HG03060 (cell line): ENCODE measurements at regions not wholly inside any gene's neighbourhood (a gene's known extent, or its start where the extent isn't known, plus 50 kb on each side); places are given as distances from the start of the nearest gene placed in this dataset.
"Not testable (repeated sequence)": the region's sequence is repeated elsewhere in the genome, so short reads cannot be mapped to it uniquely, and the experiment has no call there.

Experiments used
- ATAC-seq: cut with Tn5 transposase; IDR thresholded peaks from one replicate; pipeline ENCODE4 v1.9.1; 2021; ENCODE audit warnings: low read depth, moderate number of reproducible peaks; ENCODE audit not compliant: unreplicated experiment

DNA sequence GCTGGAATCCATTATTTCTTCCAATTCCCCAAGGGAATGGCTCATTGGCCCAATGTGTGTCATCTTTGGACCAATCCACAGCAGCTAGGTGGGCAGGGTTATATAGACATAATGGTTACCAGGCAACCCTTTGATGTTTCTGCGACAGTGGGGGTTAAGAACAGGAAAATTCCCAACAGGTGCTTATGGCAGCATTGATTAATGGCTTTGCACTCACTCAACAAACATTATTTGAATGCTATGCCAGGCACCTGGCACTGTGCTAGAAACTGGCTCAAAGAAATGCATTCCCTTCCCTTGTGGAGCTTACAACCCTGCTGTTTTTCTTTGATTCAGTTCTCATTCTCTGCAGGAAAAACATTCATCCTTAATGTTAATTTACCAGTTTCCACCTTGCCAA, 1221.0 kb downstream of the AACS start:
- no peak for ATAC-seq

GRCh38 chr12:126290456-126290855, 1225.2 kb downstream of the AACS start:
- ATAC-seq: no peak

DNA sequence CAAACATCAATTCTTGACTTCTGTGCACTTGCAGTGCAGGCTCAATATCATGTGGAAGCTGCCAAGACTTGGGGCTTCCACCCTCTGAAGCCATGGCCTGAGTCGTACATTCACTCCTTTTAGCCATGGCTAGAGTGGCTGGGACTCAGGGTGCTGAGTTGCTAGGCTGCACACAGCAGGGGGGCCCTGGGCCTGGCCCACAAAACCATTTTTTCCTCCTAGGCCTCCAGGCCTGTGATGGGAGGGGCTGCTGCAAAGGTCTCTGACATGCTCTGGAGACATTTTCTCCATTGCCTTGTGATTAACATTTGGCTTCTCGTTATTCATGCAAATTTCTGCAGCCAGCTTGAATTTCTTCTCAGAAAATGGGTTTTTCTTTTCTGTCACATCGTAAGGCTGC, 1226.8 kb downstream of the AACS start:
- not testable (repeated sequence) for ATAC-seq

GRCh38 chr12:126295652-126296051, 1230.4 kb downstream of the AACS start:
- ATAC-seq: no peak

- no peak for ATAC-seq
These were observed 1244.0 kb downstream of the AACS start for GRCh38 chr12:126309278-126309677.

DNA sequence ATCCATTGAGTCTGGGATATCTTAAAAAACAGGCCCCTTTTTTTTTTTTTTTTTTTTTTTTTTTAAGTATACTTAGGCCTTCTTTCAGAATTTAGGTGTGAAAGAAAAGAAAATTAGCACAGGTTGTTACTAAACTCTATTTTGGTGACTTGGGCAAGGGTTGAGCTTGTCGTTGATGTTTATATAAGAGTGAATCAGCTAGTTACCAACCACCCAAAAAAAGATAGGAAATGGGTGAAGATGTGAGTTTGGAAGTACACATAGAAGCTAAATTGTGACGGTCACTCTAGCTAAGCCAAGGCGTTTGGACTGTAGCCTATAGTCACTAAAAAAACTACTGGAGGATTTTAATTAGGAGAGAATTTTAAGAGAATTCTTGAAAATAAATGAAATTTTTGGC, 1247.2 kb downstream of the AACS start:
- no peak for ATAC-seq

- ATAC-seq: no peak
These were observed 1251.2 kb downstream of the AACS start for GRCh38 chr12:126316411-126316810.

- ATAC-seq: no peak
These were observed 1272.6 kb downstream of the AACS start for GRCh38 chr12:126337556-126338441.

GRCh38 chr12:126342866-126343265, 1277.6 kb downstream of the AACS start:
- no peak for ATAC-seq

DNA sequence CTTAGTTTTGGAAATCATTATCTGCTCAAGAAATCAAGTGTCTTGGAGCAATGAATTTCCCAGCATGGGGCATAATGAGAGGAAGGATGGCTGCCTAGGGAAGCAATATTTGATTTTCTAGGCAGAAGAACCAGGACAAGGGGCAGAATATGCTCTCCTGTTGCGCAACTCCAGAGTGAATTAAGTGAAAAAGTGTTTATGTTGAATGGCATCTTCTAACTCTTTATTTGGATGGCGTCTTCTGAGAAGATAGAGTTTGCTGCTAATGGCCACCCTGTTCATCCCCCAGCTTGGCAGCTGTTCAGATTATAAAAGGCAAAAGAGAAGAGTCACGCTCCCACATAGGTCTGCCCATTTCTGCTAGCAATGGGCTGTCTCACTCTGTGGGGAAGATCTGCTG, 1278.1 kb downstream of the AACS start:
- no peak for ATAC-seq

GRCh38 chr12:126346087-126346486, 1280.9 kb downstream of the AACS start:
- ATAC-seq: no peak

GRCh38 chr12:126347421-126347820, 1282.2 kb downstream of the AACS start:
- ATAC-seq: no peak

DNA sequence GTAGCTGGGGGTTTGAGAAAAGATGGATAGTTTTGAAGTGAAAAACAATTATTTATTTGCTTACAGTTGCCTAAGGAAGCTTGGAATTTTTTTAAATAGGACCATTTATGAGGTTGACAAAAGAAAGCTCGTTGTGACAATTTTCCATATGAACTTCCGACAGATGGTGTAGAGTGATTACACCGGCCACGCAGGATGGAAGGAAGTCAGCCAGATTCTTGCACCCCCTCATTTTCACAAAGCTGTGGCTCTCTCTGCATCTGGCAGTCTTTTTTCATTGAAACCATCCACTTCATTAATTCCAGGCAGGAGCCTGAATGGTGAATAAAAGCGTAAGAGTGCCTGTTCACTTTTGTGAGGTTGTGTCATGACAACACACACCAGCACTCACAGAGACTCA, 1284.1 kb downstream of the AACS start:
- ATAC-seq: no peak

GRCh38 chr12:126353604-126354003, 1288.4 kb downstream of the AACS start:
- no peak for ATAC-seq

- no peak for ATAC-seq
These were observed 1289.4 kb downstream of the AACS start for GRCh38 chr12:126354633-126355032.

- no peak for ATAC-seq
These were observed 1290.1 kb downstream of the AACS start for GRCh38 chr12:126355346-126355745.

GRCh38 chr12:126358806-126359205, 1293.6 kb downstream of the AACS start:
- no peak for ATAC-seq

DNA sequence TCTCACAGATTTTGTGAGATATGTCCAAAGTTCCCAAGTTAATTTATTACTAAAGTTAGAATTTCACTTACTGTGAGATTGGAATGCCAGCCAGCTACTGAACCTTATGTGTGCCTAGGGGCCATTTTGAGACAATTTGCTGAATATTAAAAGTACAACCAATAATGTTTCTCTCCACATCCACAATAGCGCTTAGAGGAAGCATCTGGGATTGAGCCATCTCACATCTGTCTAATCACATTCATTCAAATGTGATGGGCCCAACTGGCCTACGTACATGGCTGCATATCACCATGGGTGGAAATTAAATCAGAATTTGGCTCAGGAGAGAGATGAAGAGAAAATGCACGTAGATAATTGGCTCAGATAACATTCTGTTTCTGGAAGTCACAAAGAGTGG, 1294.0 kb downstream of the AACS start:
- no peak for ATAC-seq

DNA sequence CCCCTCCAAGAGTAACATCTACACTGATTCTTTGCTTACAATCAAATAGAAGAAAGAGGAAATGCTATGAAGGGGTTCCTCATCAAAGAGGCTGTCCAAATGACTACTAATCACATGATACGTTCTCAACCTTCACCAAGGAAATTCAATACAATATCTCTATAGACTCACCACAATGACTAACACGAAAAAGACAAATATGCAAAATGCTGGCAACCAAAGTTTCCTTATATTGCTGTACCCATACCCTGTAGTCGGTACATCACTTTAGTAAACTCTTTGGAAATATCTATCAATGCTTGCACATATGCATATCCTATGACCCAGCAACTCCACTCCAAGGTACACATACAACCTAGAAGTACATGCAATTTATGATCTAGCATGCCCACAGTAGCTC, 1296.6 kb downstream of the AACS start:
- ATAC-seq: no peak

DNA sequence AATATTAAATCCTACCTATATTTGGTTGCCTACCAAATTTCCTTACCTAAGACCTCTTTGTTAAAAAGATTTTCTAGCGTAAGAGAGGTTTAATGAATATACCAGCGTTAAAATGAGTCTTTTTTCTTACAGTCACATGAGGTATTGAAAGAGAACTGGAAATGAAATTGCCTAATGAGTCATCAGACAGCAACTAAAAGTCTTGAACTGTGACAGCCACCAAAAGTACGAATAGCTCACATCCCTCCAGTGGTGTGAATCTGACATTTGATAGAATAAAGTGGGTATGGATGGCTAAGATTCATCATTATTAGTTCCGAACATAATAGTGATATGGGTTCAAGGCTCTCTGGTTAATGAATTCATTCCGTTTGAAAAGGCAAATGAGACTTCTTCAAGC, 1297.3 kb downstream of the AACS start:
- no peak for ATAC-seq

DNA sequence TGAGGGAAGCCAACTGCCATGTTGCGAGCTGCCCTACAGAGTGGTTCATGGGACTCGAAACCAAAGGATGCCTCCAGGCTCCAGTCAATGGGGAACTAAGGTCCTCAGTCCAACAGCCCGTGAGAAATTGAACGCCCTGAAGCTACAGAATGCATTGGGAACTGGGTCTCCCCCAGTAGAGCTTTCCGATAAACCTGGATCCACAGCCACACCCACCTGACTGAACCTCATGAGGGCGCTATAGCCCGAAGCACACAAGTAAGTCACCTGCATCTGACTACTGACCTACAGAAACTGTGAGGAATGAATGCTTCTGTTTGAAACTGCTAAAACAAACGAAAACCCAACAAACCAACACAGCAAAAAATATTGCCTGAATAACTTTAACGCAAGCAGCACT, 1297.7 kb downstream of the AACS start:
- ATAC-seq: no peak
